ENCODE measurements at regions not wholly inside any gene's neighbourhood (a gene's known extent, or its start where the extent isn't known, plus 50 kb on each side); places are given as distances from the start of the nearest gene placed in this dataset.
"Not testable (repeated sequence)": the region's sequence is repeated elsewhere in the genome, so short reads cannot be mapped to it uniquely, and the experiment has no call there.

GRCh38 chr14:85056267-85056666, 473.7 kb upstream of the FLRT2 start:
- H3K4me3 ChIP-seq (ENCODE audit: low read depth in 1 of 2, low read length in 2 of 2) = no peak overlapping the region
- H3K27me3 ChIP-seq (ENCODE audit: low read depth, low read length) = no peaks in the 10 kb centered on the region
- H3K9me3 ChIP-seq (ENCODE audit: control insufficient read depth in 1 of 2, low read length in 2 of 2) = peaks cover 0 to 5% of the 10 kb centered on the region in 2 donors
- H3K4me1 ChIP-seq (ENCODE audit: control insufficient read depth in 1 of 2, insufficient read depth in 2 of 2, low read length in 2 of 2) = no peaks in the 10 kb centered on the region
- H3K27ac ChIP-seq (ENCODE audit: low read length) = no peak overlapping the region
- no peaks in the 10 kb centered on the region for H3K36me3 ChIP-seq (ENCODE audit: control insufficient read depth in 1 of 2, insufficient read depth in 2 of 2, low read length in 2 of 2)

GRCh38 chr14:85057221-85057620, 472.7 kb upstream of the FLRT2 start:
- Histone ChIP-seq H3K9me3 (ENCODE audit: control insufficient read depth in 1 of 2, low read length in 2 of 2) (peaks cover 0 to 5% of the 10 kb centered on the region in 2 donors), H3K27ac (ENCODE audit: low read length) (no peak overlapping the region), H3K36me3 (ENCODE audit: control insufficient read depth in 1 of 2, insufficient read depth in 2 of 2, low read length in 2 of 2) (no peaks in the 10 kb centered on the region), H3K27me3 (ENCODE audit: low read depth, low read length) (no peaks in the 10 kb centered on the region), H3K4me3 (ENCODE audit: low read depth in 1 of 2, low read length in 2 of 2) (no peak overlapping the region), H3K4me1 (ENCODE audit: control insufficient read depth in 1 of 2, insufficient read depth in 2 of 2, low read length in 2 of 2) (no peaks in the 10 kb centered on the region)

GRCh38 chr14:85058150-85058549, 471.8 kb upstream of the FLRT2 start:
- Histone ChIP-seq H3K36me3 (ENCODE audit: control insufficient read depth in 1 of 2, insufficient read depth in 2 of 2, low read length in 2 of 2) (no peaks in the 10 kb centered on the region), H3K27me3 (ENCODE audit: low read depth, low read length) (no peaks in the 10 kb centered on the region), H3K4me3 (ENCODE audit: low read depth in 1 of 2, low read length in 2 of 2) (no peak overlapping the region), H3K27ac (ENCODE audit: low read length) (no peak overlapping the region), H3K9me3 (ENCODE audit: control insufficient read depth in 1 of 2, low read length in 2 of 2) (peaks cover 0 to 5% of the 10 kb centered on the region in 2 donors), H3K4me1 (ENCODE audit: control insufficient read depth in 1 of 2, insufficient read depth in 2 of 2, low read length in 2 of 2) (no peaks in the 10 kb centered on the region)

- Histone ChIP-seq H3K27ac (ENCODE audit: low read length) (no peak overlapping the region), H3K27me3 (ENCODE audit: low read depth, low read length) (no peaks in the 10 kb centered on the region), H3K9me3 (ENCODE audit: control insufficient read depth in 1 of 2, low read length in 2 of 2) (no peaks in the 10 kb centered on the region), H3K4me3 (ENCODE audit: low read depth in 1 of 2, low read length in 2 of 2) (no peak overlapping the region), H3K4me1 (ENCODE audit: control insufficient read depth in 1 of 2, insufficient read depth in 2 of 2, low read length in 2 of 2) (no peaks in the 10 kb centered on the region), H3K36me3 (ENCODE audit: control insufficient read depth in 1 of 2, insufficient read depth in 2 of 2, low read length in 2 of 2) (no peaks in the 10 kb centered on the region)
Observed at GRCh38 chr14:85060121-85060520, 469.8 kb upstream of the FLRT2 start.

- Histone ChIP-seq H3K4me3 (ENCODE audit: low read depth in 1 of 2, low read length in 2 of 2) (no peak overlapping the region), H3K27me3 (ENCODE audit: low read depth, low read length) (no peaks in the 10 kb centered on the region), H3K9me3 (ENCODE audit: control insufficient read depth in 1 of 2, low read length in 2 of 2) (no peaks in the 10 kb centered on the region), H3K27ac (ENCODE audit: low read length) (no peak overlapping the region), H3K36me3 (ENCODE audit: control insufficient read depth in 1 of 2, insufficient read depth in 2 of 2, low read length in 2 of 2) (no peaks in the 10 kb centered on the region), H3K4me1 (ENCODE audit: control insufficient read depth in 1 of 2, insufficient read depth in 2 of 2, low read length in 2 of 2) (no peaks in the 10 kb centered on the region)
Observed at GRCh38 chr14:85061256-85061655, 468.7 kb upstream of the FLRT2 start.

GRCh38 chr14:85063747-85064146, 466.2 kb upstream of the FLRT2 start:
- Histone ChIP-seq H3K9me3 (ENCODE audit: control insufficient read depth in 1 of 2, low read length in 2 of 2) (no peaks in the 10 kb centered on the region), H3K27me3 (ENCODE audit: low read depth, low read length) (no peaks in the 10 kb centered on the region), H3K4me3 (ENCODE audit: low read depth in 1 of 2, low read length in 2 of 2) (no peak overlapping the region), H3K4me1 (ENCODE audit: control insufficient read depth in 1 of 2, insufficient read depth in 2 of 2, low read length in 2 of 2) (no peaks in the 10 kb centered on the region), H3K36me3 (ENCODE audit: control insufficient read depth in 1 of 2, insufficient read depth in 2 of 2, low read length in 2 of 2) (no peaks in the 10 kb centered on the region), H3K27ac (ENCODE audit: low read length) (no peak overlapping the region)

- no peaks in the 10 kb centered on the region for H3K4me1 ChIP-seq (ENCODE audit: control insufficient read depth in 1 of 2, insufficient read depth in 2 of 2, low read length in 2 of 2)
- no peak overlapping the region for H3K27ac ChIP-seq (ENCODE audit: low read length)
- no peak overlapping the region for H3K4me3 ChIP-seq (ENCODE audit: low read depth in 1 of 2, low read length in 2 of 2)
- H3K9me3 ChIP-seq (ENCODE audit: control insufficient read depth in 1 of 2, low read length in 2 of 2) = no peaks in the 10 kb centered on the region
- H3K36me3 ChIP-seq (ENCODE audit: control insufficient read depth in 1 of 2, insufficient read depth in 2 of 2, low read length in 2 of 2) = no peaks in the 10 kb centered on the region
- H3K27me3 ChIP-seq (ENCODE audit: low read depth, low read length) = no peaks in the 10 kb centered on the region
Observed at GRCh38 chr14:85071447-85071846, 458.5 kb upstream of the FLRT2 start.

GRCh38 chr14:85074955-85075354, 455.0 kb upstream of the FLRT2 start:
- H3K9me3 ChIP-seq (ENCODE audit: control insufficient read depth in 1 of 2, low read length in 2 of 2) = no peaks in the 10 kb centered on the region
- H3K36me3 ChIP-seq (ENCODE audit: control insufficient read depth in 1 of 2, insufficient read depth in 2 of 2, low read length in 2 of 2) = no peaks in the 10 kb centered on the region
- no peak overlapping the region for H3K27ac ChIP-seq (ENCODE audit: low read length)
- no peak overlapping the region for H3K4me3 ChIP-seq (ENCODE audit: low read depth in 1 of 2, low read length in 2 of 2)
- H3K27me3 ChIP-seq (ENCODE audit: low read depth, low read length) = no peaks in the 10 kb centered on the region
- no peaks in the 10 kb centered on the region for H3K4me1 ChIP-seq (ENCODE audit: control insufficient read depth in 1 of 2, insufficient read depth in 2 of 2, low read length in 2 of 2)

- Histone ChIP-seq H3K4me3 (ENCODE audit: low read depth in 1 of 2, low read length in 2 of 2) (no peak overlapping the region), H3K9me3 (ENCODE audit: control insufficient read depth in 1 of 2, low read length in 2 of 2) (no peaks in the 10 kb centered on the region), H3K27me3 (ENCODE audit: low read depth, low read length) (no peaks in the 10 kb centered on the region), H3K27ac (ENCODE audit: low read length) (no peak overlapping the region), H3K36me3 (ENCODE audit: control insufficient read depth in 1 of 2, insufficient read depth in 2 of 2, low read length in 2 of 2) (no peaks in the 10 kb centered on the region), H3K4me1 (ENCODE audit: control insufficient read depth in 1 of 2, insufficient read depth in 2 of 2, low read length in 2 of 2) (no peaks in the 10 kb centered on the region)
Observed at GRCh38 chr14:85075694-85076476, 454.1 kb upstream of the FLRT2 start.

GRCh38 chr14:85077716-85078115, 452.2 kb upstream of the FLRT2 start:
- H3K9me3 ChIP-seq (ENCODE audit: control insufficient read depth in 1 of 2, low read length in 2 of 2); H3K4me3 ChIP-seq (ENCODE audit: low read depth in 1 of 2, low read length in 2 of 2); H3K4me1 ChIP-seq (ENCODE audit: control insufficient read depth in 1 of 2, insufficient read depth in 2 of 2, low read length in 2 of 2); H3K27me3 ChIP-seq (ENCODE audit: low read depth, low read length); H3K27ac ChIP-seq (ENCODE audit: low read length); H3K36me3 ChIP-seq (ENCODE audit: control insufficient read depth in 1 of 2, insufficient read depth in 2 of 2, low read length in 2 of 2): not testable (repeated sequence)

GRCh38 chr14:85079842-85080730, 449.9 kb upstream of the FLRT2 start:
- Histone ChIP-seq H3K27ac (ENCODE audit: low read length) (no peak overlapping the region), H3K27me3 (ENCODE audit: low read depth, low read length) (no peaks in the 10 kb centered on the region), H3K36me3 (ENCODE audit: control insufficient read depth in 1 of 2, insufficient read depth in 2 of 2, low read length in 2 of 2) (no peaks in the 10 kb centered on the region), H3K9me3 (ENCODE audit: control insufficient read depth in 1 of 2, low read length in 2 of 2) (no peaks in the 10 kb centered on the region), H3K4me1 (ENCODE audit: control insufficient read depth in 1 of 2, insufficient read depth in 2 of 2, low read length in 2 of 2) (no peaks in the 10 kb centered on the region), H3K4me3 (ENCODE audit: low read depth in 1 of 2, low read length in 2 of 2) (no peak overlapping the region)
